GM18907 (cell line): ENCODE measurements at regions not wholly inside any gene's neighbourhood (a gene's known extent, or its start where the extent isn't known, plus 50 kb on each side); places are given as distances from the start of the nearest gene placed in this dataset.
"Not testable (repeated sequence)": the region's sequence is repeated elsewhere in the genome, so short reads cannot be mapped to it uniquely, and the experiment has no call there.

ENCODE experiments used
- ATAC-seq: cut with Tn5 transposase; IDR thresholded peaks from one replicate; pipeline ENCODE4 v1.9.1; 2021; ENCODE audit warnings: mild to moderate bottlenecking, moderate library complexity; ENCODE audit not compliant: unreplicated experiment

- no peak for ATAC-seq
These were observed 160.6 kb upstream of the POU1F1 start for GRCh38 chr3:87436781-87437543.

- no peak for ATAC-seq
These were observed 159.7 kb upstream of the POU1F1 start for GRCh38 chr3:87435926-87436620.

GRCh38 chr3:87433445-87433844 is 157.1 kb upstream of the POU1F1 start:
- not testable (repeated sequence) for ATAC-seq

GRCh38 chr3:87426918-87427317 is 150.5 kb upstream of the POU1F1 start:
- ATAC-seq = no peak

- ATAC-seq = no peak
These were observed 148.7 kb upstream of the POU1F1 start for GRCh38 chr3:87425056-87425455.

GRCh38 chr3:87423336-87423735 is 147.0 kb upstream of the POU1F1 start:
- ATAC-seq = no peak

GRCh38 chr3:87422333-87422732 is 145.9 kb upstream of the POU1F1 start:
- ATAC-seq = no peak

GRCh38 chr3:87420171-87420570 is 143.8 kb upstream of the POU1F1 start:
- ATAC-seq = no peak

- no peak for ATAC-seq
These were observed 137.9 kb upstream of the POU1F1 start for GRCh38 chr3:87414271-87414670.

GRCh38 chr3:87413814-87414213 is 137.4 kb upstream of the POU1F1 start:
- ATAC-seq = no peak

- ATAC-seq = no peak
These were observed 133.7 kb upstream of the POU1F1 start for GRCh38 chr3:87410110-87410509.

GRCh38 chr3:87398168-87398801 is 121.9 kb upstream of the POU1F1 start:
- ATAC-seq = no peak

- no peak for ATAC-seq
These were observed 120.8 kb upstream of the POU1F1 start for GRCh38 chr3:87397211-87397610.

GRCh38 chr3:87390821-87391220 is 114.4 kb upstream of the POU1F1 start:
- no peak for ATAC-seq

GRCh38 chr3:87390353-87390752 is 114.0 kb upstream of the POU1F1 start:
- ATAC-seq = no peak

- no peak for ATAC-seq
These were observed 98.9 kb upstream of the POU1F1 start for GRCh38 chr3:87375231-87375682.

GRCh38 chr3:87370007-87370406 is 93.6 kb upstream of the POU1F1 start:
- no peak for ATAC-seq

- no peak for ATAC-seq
These were observed 91.4 kb upstream of the POU1F1 start for GRCh38 chr3:87367736-87368135.

- ATAC-seq = no peak
These were observed 87.3 kb upstream of the POU1F1 start for GRCh38 chr3:87363721-87364120.

GRCh38 chr3:87361956-87362355 is 85.6 kb upstream of the POU1F1 start:
- no peak for ATAC-seq

- ATAC-seq = no peak
These were observed 84.9 kb upstream of the POU1F1 start for GRCh38 chr3:87361271-87361670.

GRCh38 chr3:87359826-87360225 is 83.4 kb upstream of the POU1F1 start:
- ATAC-seq = no peak
